ENCODE measurements at regions not wholly inside any gene's neighbourhood (a gene's known extent, or its start where the extent isn't known, plus 50 kb on each side); places are given as distances from the start of the nearest gene placed in this dataset.

DNA sequence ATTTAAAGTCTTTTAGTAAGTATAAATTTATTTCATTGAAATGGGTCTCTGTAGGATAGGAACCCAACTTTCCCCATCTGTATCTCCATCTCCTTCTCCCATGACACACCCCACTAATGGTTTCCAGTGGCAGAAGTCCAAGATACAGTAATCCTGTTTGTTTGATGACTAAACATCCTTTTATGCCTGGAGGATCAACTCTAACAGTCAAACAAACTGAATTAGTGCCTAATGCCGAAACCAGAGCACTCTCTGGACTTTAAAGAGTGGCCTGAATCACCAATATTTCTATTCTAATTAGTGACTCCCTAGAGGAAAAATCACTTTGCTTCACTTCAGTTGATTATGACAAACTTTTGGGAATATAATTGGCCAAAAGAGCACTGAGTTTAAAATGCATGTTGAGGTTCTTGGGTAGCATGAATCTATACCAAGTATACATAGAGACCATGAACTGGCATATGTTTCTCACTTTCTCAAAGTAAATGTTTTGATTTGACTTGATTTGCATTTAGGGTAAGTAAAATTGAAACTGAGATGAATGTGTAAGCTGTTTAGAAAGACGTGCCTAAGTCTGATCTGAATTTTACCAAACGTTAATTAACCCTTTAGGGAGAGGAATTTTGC, 776.4 kb upstream of the NRSN1 start:
- no peak overlapping the region for H2AFZ ChIP-seq
- TF ChIP-seq, protein P1, sequence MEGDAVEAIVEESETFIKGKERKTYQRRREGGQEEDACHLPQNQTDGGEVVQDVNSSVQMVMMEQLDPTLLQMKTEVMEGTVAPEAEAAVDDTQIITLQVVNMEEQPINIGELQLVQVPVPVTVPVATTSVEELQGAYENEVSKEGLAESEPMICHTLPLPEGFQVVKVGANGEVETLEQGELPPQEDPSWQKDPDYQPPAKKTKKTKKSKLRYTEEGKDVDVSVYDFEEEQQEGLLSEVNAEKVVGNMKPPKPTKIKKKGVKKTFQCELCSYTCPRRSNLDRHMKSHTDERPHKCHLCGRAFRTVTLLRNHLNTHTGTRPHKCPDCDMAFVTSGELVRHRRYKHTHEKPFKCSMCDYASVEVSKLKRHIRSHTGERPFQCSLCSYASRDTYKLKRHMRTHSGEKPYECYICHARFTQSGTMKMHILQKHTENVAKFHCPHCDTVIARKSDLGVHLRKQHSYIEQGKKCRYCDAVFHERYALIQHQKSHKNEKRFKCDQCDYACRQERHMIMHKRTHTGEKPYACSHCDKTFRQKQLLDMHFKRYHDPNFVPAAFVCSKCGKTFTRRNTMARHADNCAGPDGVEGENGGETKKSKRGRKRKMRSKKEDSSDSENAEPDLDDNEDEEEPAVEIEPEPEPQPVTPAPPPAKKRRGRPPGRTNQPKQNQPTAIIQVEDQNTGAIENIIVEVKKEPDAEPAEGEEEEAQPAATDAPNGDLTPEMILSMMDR (IDR thresholded peaks at IDR 0.05; ENCODE audit: poor library complexity), result no peak
- TF ChIP-seq EZH2 (IDR thresholded peaks at IDR 0.05; ENCODE audit: borderline replicate concordance) (no peak), EZH2phosphoT487 (IDR thresholded peaks at IDR 0.05; ENCODE audit: low read depth, severe bottlenecking, unreplicated experiment) (no peak)

DNA sequence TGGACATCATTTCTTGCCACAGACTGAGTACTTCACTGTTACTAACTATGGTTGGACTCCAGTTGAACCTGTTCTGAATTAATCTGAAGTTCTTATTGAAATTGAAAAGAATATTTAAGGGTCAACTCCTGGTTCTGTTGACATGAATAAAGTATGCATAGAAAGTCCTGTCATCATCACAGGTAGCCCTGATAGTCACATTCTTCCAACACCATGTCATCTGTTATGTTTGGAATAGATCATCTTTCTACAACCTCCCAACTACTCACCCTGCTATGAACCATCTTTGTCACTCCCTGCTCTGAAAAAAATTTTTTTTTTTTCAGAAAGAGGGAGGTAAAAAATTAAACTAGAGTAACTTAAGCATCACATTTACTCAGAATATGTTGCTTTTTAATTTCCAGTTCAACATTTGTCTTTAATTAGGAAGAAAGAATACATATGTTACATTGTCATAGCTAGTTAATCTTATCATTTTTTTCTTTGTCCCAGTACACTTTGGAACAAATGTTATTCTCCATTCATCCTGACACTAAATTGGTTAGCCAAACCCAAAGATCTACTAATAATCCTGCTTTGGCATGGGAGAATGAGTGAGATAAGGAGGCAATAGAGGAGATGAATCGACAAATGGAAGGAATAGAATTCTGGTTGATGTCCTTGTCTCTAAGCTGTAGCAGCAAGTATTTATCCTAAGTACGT, 775.1 kb upstream of the NRSN1 start:
- TF ChIP-seq, protein P1 (IDR thresholded peaks at IDR 0.05; ENCODE audit: poor library complexity), result no peak
- TF ChIP-seq EZH2 (IDR thresholded peaks at IDR 0.05; ENCODE audit: borderline replicate concordance), result no peak
- no peak for TF ChIP-seq EZH2phosphoT487 (IDR thresholded peaks at IDR 0.05; ENCODE audit: low read depth, severe bottlenecking, unreplicated experiment)
- 88% methylated on average over 2 of the region's 2 CpGs for WGBS (ENCODE audit: low lambda C conversion rate, missing lambda C conversion rate)
- no peak overlapping the region for H3K4me3 ChIP-seq
- no peaks in the 10 kb centered on the region for H3K27me3 ChIP-seq
- H2AFZ ChIP-seq, result no peak overlapping the region
- no peaks in the 10 kb centered on the region for H4K20me1 ChIP-seq (ENCODE audit: insufficient read depth, poor library complexity, severe bottlenecking)
- H3K4me1 ChIP-seq (ENCODE audit: insufficient read depth), result no peaks in the 10 kb centered on the region
- H3K27ac ChIP-seq, result no peak overlapping the region
- no peaks in the 10 kb centered on the region for H3K36me3 ChIP-seq (replicated peaks; ENCODE audit: insufficient read depth, low read depth)
- no peaks in the 10 kb centered on the region for H3K9me3 ChIP-seq (ENCODE audit: low read depth)
- no peaks in the 10 kb centered on the region for H3K9me2 ChIP-seq (replicated peaks; ENCODE audit: insufficient read depth)
- no peak overlapping the region for H3K4me2 ChIP-seq
- H3K79me2 ChIP-seq, result no peaks in the 10 kb centered on the region
- DNase-seq (ENCODE audit: low spot score), result no peak

More for the DNA sequence above, 776.4 kb upstream of the NRSN1 start:
- Histone ChIP-seq H3K36me3 (replicated peaks; ENCODE audit: insufficient read depth, low read depth) (no peaks in the 10 kb centered on the region), H3K27ac (no peak overlapping the region), H3K4me2 (no peak overlapping the region), H4K20me1 (ENCODE audit: insufficient read depth, poor library complexity, severe bottlenecking) (no peaks in the 10 kb centered on the region), H3K9me2 (replicated peaks; ENCODE audit: insufficient read depth) (no peaks in the 10 kb centered on the region), H3K27me3 (no peaks in the 10 kb centered on the region), H3K4me3 (no peak overlapping the region), H3K4me1 (ENCODE audit: insufficient read depth) (no peaks in the 10 kb centered on the region), H3K9me3 (ENCODE audit: low read depth) (no peaks in the 10 kb centered on the region), H3K79me2 (no peaks in the 10 kb centered on the region)
- peak; percentile 44 for DNase-seq (ENCODE audit: low spot score)
- WGBS (ENCODE audit: low lambda C conversion rate, missing lambda C conversion rate), result 38% methylated on average over 3 of the region's 3 CpGs

DNA sequence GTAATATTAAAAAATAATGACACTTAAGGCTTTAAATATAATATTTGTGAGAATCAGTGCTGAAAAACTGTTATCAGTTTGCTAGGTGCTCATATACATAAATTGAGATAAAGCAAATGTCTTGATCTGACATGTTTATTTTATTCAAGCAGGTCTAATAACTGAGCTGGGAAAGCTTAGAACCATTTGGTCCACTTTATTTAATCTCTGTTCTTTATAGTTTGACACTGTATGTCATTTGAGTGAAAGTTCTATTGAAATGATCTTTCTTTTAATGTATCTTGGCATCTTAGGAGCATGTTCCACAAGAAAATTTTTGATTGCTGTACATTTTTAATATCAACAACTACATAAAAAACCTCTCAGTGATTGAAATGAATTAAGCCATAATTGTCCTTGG, 772.0 kb upstream of the NRSN1 start:
- Histone ChIP-seq H3K4me3 (no peak overlapping the region), H2AFZ (no peak overlapping the region), H3K36me3 (replicated peaks; ENCODE audit: insufficient read depth, low read depth) (no peaks in the 10 kb centered on the region), H3K27me3 (no peaks in the 10 kb centered on the region), H3K4me1 (ENCODE audit: insufficient read depth) (no peaks in the 10 kb centered on the region), H3K4me2 (no peak overlapping the region), H3K9me2 (replicated peaks; ENCODE audit: insufficient read depth) (no peaks in the 10 kb centered on the region), H4K20me1 (ENCODE audit: insufficient read depth, poor library complexity, severe bottlenecking) (no peaks in the 10 kb centered on the region), H3K79me2 (no peaks in the 10 kb centered on the region), H3K27ac (no peak overlapping the region), H3K9me3 (ENCODE audit: low read depth) (no peaks in the 10 kb centered on the region)
- no peak for DNase-seq (ENCODE audit: low spot score)
- TF ChIP-seq EZH2phosphoT487 (IDR thresholded peaks at IDR 0.05; ENCODE audit: low read depth, severe bottlenecking, unreplicated experiment) (no peak), EZH2 (IDR thresholded peaks at IDR 0.05; ENCODE audit: borderline replicate concordance) (no peak)
- TF ChIP-seq, protein P1 (IDR thresholded peaks at IDR 0.05; ENCODE audit: poor library complexity), result no peak
